ENCODE measurements at regions not wholly inside any gene's neighbourhood (a gene's known extent, or its start where the extent isn't known, plus 50 kb on each side); places are given as distances from the start of the nearest gene placed in this dataset.

DNA sequence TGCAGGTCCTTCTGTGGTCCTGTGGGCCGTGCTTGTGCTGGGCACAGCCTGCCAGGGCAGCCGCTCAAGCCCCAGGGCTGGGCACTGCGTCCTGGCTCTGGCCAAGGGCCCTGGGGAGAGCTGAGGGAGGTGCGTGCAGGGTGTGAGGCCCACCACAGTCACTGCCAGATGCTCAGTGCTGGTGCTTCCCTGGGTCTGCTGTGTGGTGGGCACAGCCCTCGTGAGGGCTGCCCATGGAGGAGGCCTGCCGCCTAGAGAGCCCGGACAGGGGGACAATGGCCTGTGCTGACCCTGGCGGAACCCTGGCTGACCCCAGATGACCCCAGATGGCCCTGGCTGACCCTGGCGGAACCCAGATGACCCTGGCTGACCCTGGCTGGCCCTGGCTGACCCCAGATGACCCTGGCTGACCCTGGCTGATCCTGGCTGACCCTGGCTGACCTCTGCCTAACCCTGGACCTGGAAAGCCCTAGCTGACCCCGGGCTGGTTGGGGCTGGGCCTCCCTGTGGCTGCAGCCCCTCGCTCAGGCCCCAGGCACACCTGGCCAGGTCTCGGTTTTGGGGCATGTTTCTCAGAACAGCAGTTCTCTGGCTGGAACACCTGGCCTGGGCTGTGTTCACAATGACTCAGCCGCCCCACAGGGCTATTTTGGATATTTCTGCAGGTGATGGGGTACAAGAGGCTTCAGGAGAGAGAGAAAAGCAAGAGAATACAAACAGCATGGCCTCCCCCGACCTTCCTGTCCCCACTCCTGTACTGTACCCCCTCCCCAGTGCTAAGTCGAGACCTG, 55.4 kb downstream of the TMEM121 start:
- no peak overlapping the region for H3K4ac ChIP-seq (replicated peaks; ENCODE audit: insufficient read length, low read depth, low read length)
- DNase-seq (ENCODE audit: low read depth in 1 of 2, low spot score in 2 of 2) = no peak

More for the DNA sequence above, 55.4 kb downstream of the TMEM121 start:
- Histone ChIP-seq H4K20me1 (replicated peaks in 1 of 2; ENCODE audit: control insufficient read depth in 1 of 2, insufficient read depth in 2 of 2, low read length in 2 of 2) (no peaks in the 10 kb centered on the region), H3K79me1 (ENCODE audit: low read depth, low read length) (no peaks in the 10 kb centered on the region), H2BK20ac (ENCODE audit: low read length) (no peak overlapping the region), H4K5ac (ENCODE audit: insufficient read length, low read depth, low read length) (no peak overlapping the region), H3K36me3 (ENCODE audit: control insufficient read depth in 2 of 4, insufficient read depth in 4 of 4, low read length in 3 of 4) (no peaks in the 10 kb centered on the region; a peak in 1 of 8 replicates), H4K8ac (ENCODE audit: extremely low read depth, insufficient read depth, low read length) (no peak overlapping the region), H3K14ac (ENCODE audit: insufficient read length) (no peak overlapping the region), H4K91ac (replicated peaks; ENCODE audit: insufficient read length, low read length) (no peak overlapping the region), H2AK5ac (ENCODE audit: low read depth, low read length) (no peak overlapping the region), H2BK5ac (ENCODE audit: low read depth, low read length) (no peak overlapping the region), H3K9me3 (ENCODE audit: insufficient read depth in 2 of 2, low read depth in 1 of 2, low read length in 1 of 2) (peaks cover 36 to 52% of the 10 kb centered on the region in 2 experiments), H3K4me3 (ENCODE audit: extremely low read depth in 1 of 4, insufficient read depth in 2 of 4, low read depth in 3 of 4, low read length in 4 of 4) (no peak overlapping the region), H3K79me2 (ENCODE audit: control insufficient read depth in 1 of 2, insufficient read depth in 2 of 2, low read length in 2 of 2) (no peaks in the 10 kb centered on the region), H3K18ac (ENCODE audit: extremely low read depth, low read length) (no peak overlapping the region), H3K23me2 (ENCODE audit: low read depth, low read length) (peaks cover 3% of the 10 kb centered on the region; the same call in 1 of the 2 replicates), H2AFZ (ENCODE audit: low read length) (no peak overlapping the region), H3K4me1 (replicated peaks in 1 of 4; ENCODE audit: control insufficient read depth in 3 of 4, insufficient read depth in 4 of 4, low read length in 3 of 4) (no peaks in the 10 kb centered on the region), H2BK15ac (ENCODE audit: low read length) (no peak overlapping the region), H3K27ac (ENCODE audit: low read depth, low read length) (no peak overlapping the region), H3K56ac (replicated peaks; ENCODE audit: insufficient read length, low read depth, low read length) (no peak overlapping the region), H2BK12ac (ENCODE audit: low read depth, low read length) (no peak overlapping the region), H3K27me3 (replicated peaks in 1 of 4; ENCODE audit: control insufficient read depth in 3 of 4, extremely low read depth in 1 of 4, insufficient read depth in 3 of 4, low read length in 3 of 4) (no peaks in the 10 kb centered on the region), H3K4me2 (ENCODE audit: insufficient read depth in 1 of 2, low read depth in 2 of 2, low read length in 2 of 2) (no peak overlapping the region), H3K23ac (ENCODE audit: insufficient read length) (no peak overlapping the region), H2BK120ac (replicated peaks; ENCODE audit: low read depth, low read length) (no peak overlapping the region), H3K9ac (replicated peaks in 1 of 4; ENCODE audit: extremely low read depth in 1 of 4, low read depth in 3 of 4, low read length in 3 of 4) (no peak overlapping the region)
- WGBS, 2 experiments (ENCODE audit: extremely low coverage in 1 of 2, insufficient coverage in 1 of 2, insufficient read length in 1 of 2, insufficient replicate concordance in 2 of 2, low coverage in 1 of 2, low lambda C conversion rate in 2 of 2, missing lambda C conversion rate in 1 of 2) = 56% methylated on average over 14 of the region's 15 CpGs; no CpG with 5 or more reads in 1 of the 2 experiments
- ChIA-PET CTCF (ENCODE audit: partially characterized antibody) (no interaction called here), POLR2A (ENCODE audit: partially characterized antibody) (no interaction called here)
- FAIRE-seq = no peak
- TF ChIP-seq, protein P1, sequence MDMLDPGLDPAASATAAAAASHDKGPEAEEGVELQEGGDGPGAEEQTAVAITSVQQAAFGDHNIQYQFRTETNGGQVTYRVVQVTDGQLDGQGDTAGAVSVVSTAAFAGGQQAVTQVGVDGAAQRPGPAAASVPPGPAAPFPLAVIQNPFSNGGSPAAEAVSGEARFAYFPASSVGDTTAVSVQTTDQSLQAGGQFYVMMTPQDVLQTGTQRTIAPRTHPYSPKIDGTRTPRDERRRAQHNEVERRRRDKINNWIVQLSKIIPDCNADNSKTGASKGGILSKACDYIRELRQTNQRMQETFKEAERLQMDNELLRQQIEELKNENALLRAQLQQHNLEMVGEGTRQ (IDR thresholded peaks at IDR 0.05; ENCODE audit: low read length) = no peak
- no peak for TF ChIP-seq TEAD4 (IDR thresholded peaks at IDR 0.05; ENCODE audit: low read depth, low read length)
- no peak for TF ChIP-seq CREB1 (IDR thresholded peaks at IDR 0.05)
- no peak for TF ChIP-seq ASH2L (IDR thresholded peaks at IDR 0.05; ENCODE audit: low read length)
- no peak for TF ChIP-seq MAFK (IDR thresholded peaks at IDR 0.05; ENCODE audit: low read depth, low read length)
- no peak for TF ChIP-seq TAF7 (optimal IDR thresholded peaks at IDR 0.05; ENCODE audit: borderline replicate concordance, low read depth, low read length)
- no peak for TF ChIP-seq GTF2F1 (IDR thresholded peaks at IDR 0.05; ENCODE audit: borderline replicate concordance, low read depth, low read length)
- TF ChIP-seq FOSL1 (IDR thresholded peaks at IDR 0.05; ENCODE audit: insufficient read depth, low read depth, low read length) = no peak
- no peak for TF ChIP-seq POLR2A (IDR thresholded peaks at IDR 0.05; ENCODE audit: control extremely low read depth in 1 of 2, low read depth in 2 of 2, low read length in 2 of 2)

Measured in H1 (cell line).